GM18867 (cell line): ENCODE measurements at regions not wholly inside any gene's neighbourhood (a gene's known extent, or its start where the extent isn't known, plus 50 kb on each side); places are given as distances from the start of the nearest gene placed in this dataset.
"Not testable (repeated sequence)": the region's sequence is repeated elsewhere in the genome, so short reads cannot be mapped to it uniquely, and the experiment has no call there.

Experiments
- ATAC-seq: cut with Tn5 transposase; IDR thresholded peaks from one replicate; pipeline ENCODE4 v1.9.1; 2021; ENCODE audit warnings: mild to moderate bottlenecking, moderate library complexity; ENCODE audit not compliant: unreplicated experiment

GRCh38 chr7:17083392-17084165, 201.8 kb upstream of the AGR3 start:
- no peak for ATAC-seq

GRCh38 chr7:17084166-17084475, 202.3 kb upstream of the AGR3 start:
- ATAC-seq = no peak

- no peak for ATAC-seq
Measured at GRCh38 chr7:17085186-17085585, 203.4 kb upstream of the AGR3 start.

- ATAC-seq = no peak
Measured at GRCh38 chr7:17086403-17086802, 204.6 kb upstream of the AGR3 start.

- no peak for ATAC-seq
Measured at GRCh38 chr7:17090751-17091150, 207.7 kb upstream of the AHR start.

GRCh38 chr7:17093461-17093860, 205.0 kb upstream of the AHR start:
- ATAC-seq = no peak

GRCh38 chr7:17094963-17095574, 203.4 kb upstream of the AHR start:
- ATAC-seq = no peak

- ATAC-seq = no peak
Measured at GRCh38 chr7:17095931-17096330, 202.5 kb upstream of the AHR start.

- ATAC-seq = no peak
Measured at GRCh38 chr7:17097668-17098297, 200.7 kb upstream of the AHR start.

GRCh38 chr7:17098515-17098914, 199.9 kb upstream of the AHR start:
- no peak for ATAC-seq

GRCh38 chr7:17099083-17099973, 199.1 kb upstream of the AHR start:
- ATAC-seq = no peak

GRCh38 chr7:17099974-17100509, 198.4 kb upstream of the AHR start:
- ATAC-seq = not testable (repeated sequence)

GRCh38 chr7:17101207-17101696, 197.2 kb upstream of the AHR start:
- ATAC-seq = no peak

- no peak for ATAC-seq
Measured at GRCh38 chr7:17103170-17103569, 195.3 kb upstream of the AHR start.

GRCh38 chr7:17103984-17104383, 194.5 kb upstream of the AHR start:
- no peak for ATAC-seq

GRCh38 chr7:17104419-17104818, 194.0 kb upstream of the AHR start:
- ATAC-seq = no peak

GRCh38 chr7:17105701-17106100, 192.8 kb upstream of the AHR start:
- ATAC-seq = no peak

GRCh38 chr7:17108049-17108584, 190.3 kb upstream of the AHR start:
- ATAC-seq = no peak

GRCh38 chr7:17109020-17109419, 189.4 kb upstream of the AHR start:
- ATAC-seq = no peak

- not testable (repeated sequence) for ATAC-seq
Measured at GRCh38 chr7:17113770-17114169, 184.7 kb upstream of the AHR start.

- ATAC-seq = no peak
Measured at GRCh38 chr7:17118412-17118811, 180.0 kb upstream of the AHR start.
